A204.1 (cell line): ENCODE measurements at regions not wholly inside any gene's neighbourhood (a gene's known extent, or its start where the extent isn't known, plus 50 kb on each side); places are given as distances from the start of the nearest gene placed in this dataset.
"Not testable (repeated sequence)": the region's sequence is repeated elsewhere in the genome, so short reads cannot be mapped to it uniquely, and the experiment has no call there.

Experiments
- FAIRE-seq: peaks from 2 replicates; lab custom pipeline; 2012; peaks lifted over from hg19 to GRCh38; lab: Jason Lieb, UNC

- FAIRE-seq = no peak
These were observed 58.7 kb downstream of the EDN1 start for GRCh38 chr6:12348530-12349511.

- no peak for FAIRE-seq
These were observed 60.5 kb downstream of the EDN1 start for GRCh38 chr6:12350644-12351170.

GRCh38 chr6:12351672-12352071 is 61.5 kb downstream of the EDN1 start:
- no peak for FAIRE-seq

GRCh38 chr6:12353731-12354130 is 63.6 kb downstream of the EDN1 start:
- FAIRE-seq = no peak

DNA sequence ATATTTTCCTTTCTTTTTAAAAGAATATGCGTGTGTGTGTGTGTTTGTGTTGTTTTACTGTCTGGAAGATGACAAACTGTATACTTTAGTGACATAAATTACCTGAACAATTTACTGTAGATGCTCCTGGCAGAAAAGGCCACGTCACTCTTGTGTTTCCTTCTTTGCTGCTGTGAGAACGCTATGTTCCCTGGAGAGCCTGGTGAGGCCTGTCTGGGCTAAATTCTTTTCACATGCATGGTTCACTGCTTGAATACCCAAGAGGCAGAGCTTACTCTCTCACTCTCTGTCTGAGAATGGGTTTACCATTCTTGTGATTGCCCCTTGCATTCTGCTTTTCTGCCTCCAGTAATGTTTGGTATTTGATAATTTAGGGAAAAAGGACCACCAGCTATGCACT is 64.3 kb downstream of the EDN1 start:
- FAIRE-seq = no peak

GRCh38 chr6:12355354-12355753 is 65.2 kb downstream of the EDN1 start:
- FAIRE-seq = no peak

DNA sequence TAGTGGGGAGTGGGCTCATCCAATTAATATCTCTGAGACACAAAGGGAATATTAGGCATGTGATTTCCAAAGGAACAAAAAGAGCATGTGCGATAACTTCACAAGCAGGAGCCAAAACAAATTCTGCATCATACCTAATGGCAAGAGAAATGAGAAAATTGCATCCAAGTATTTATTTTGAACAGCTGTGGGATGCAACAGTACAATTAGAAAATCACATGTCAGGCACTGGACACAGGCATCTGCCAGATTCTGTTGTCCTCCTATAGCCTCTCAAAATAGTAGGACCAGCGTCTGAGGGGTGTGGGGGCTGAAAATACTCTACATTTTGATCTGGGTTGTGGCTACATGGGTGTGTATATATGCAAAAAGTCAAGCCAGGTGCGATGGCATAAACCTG is 66.3 kb downstream of the EDN1 start:
- no peak for FAIRE-seq

DNA sequence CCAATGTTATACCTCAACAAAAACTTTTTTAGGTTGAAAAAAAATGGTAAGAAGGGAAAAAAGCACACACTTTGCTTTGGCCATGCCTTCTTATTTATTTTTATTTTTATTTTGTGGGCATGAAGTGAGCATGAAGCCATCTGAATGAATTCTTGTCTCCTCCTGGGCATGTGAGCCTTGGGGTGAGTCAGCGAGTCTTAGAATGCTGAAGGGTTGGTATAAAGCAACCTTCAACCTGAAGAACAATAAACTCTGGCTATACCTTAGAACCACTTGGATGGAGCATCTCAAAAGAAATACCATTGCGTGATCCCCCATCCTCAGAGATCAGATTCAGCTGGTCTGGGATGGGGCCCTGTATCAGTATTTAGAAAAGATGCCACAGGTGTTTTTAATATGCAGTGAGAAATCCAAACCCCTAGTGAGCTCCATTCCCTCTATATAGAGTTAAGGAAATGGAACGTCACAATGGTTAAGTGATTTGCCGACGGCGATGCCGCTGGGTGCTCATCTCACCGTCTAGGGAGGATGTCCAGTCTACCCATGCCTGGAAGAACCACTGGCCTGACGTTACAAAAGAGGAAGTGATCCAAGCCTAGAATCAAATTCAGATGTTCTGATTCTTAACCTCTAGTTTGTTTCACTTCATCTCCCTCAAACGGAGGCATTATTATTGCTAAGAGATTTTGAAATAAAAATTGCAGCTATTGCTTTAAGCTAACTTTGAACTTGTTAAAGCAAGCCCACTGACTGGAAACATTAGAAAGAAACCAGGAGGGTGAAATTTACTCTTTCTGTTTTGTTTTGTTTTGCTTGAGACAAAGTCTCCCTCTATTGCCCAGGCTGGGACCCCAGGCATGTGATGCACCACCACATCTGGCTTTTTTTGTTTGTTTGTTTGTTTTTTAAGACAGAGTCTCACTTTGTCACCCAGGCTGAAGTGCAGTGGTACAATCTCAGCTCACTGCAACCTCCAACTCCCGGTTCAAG is 67.1 kb downstream of the EDN1 start:
- FAIRE-seq = no peak

GRCh38 chr6:12359036-12359435 is 68.9 kb downstream of the EDN1 start:
- FAIRE-seq = no peak

GRCh38 chr6:12361042-12361765 is 71.0 kb downstream of the EDN1 start:
- no peak for FAIRE-seq

- not testable (repeated sequence) for FAIRE-seq
These were observed 73.1 kb downstream of the EDN1 start for GRCh38 chr6:12363277-12363650.

GRCh38 chr6:12363651-12364381 is 73.7 kb downstream of the EDN1 start:
- FAIRE-seq = no peak

DNA sequence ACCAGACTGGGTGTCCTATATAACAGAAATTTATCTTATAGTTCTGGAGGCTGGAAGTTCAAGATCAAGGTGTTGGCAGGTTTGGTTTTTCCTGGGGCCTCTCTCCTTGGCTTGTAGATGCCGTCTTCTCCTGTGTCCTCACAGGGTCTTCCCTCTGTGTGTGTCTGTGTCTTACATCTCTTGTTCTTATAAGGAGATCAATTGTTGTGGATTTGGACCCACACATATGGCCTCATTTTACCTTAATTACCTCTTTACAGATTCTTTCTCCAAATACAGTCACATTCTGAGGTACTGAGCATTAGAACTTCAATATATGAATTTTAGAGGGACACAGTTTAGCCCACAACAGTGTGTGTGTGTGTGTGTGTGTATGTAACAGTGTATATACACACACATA is 74.5 kb downstream of the EDN1 start:
- FAIRE-seq = no peak

DNA sequence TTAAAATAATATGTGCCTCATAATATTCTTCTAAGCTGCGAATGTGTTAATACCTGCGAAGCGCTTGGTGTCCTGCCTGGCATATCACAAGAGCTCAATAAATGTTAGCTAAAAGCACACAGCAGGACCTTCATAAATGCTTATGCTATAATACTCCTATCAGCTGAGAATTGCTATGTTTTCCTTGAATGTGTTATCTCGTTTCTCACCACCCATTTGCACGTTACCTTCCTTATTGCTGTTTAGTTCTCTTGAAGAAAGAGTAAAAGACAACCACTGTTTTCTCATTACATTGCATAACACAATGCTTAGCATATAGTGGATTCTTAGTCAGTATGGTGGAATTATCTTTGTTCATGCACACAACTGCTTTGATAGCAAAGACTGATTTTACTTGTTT is 76.6 kb downstream of the EDN1 start:
- FAIRE-seq = no peak

GRCh38 chr6:12367412-12367811 is 77.3 kb downstream of the EDN1 start:
- no peak for FAIRE-seq

- FAIRE-seq = no peak
These were observed 79.2 kb downstream of the EDN1 start for GRCh38 chr6:12369355-12369754.

DNA sequence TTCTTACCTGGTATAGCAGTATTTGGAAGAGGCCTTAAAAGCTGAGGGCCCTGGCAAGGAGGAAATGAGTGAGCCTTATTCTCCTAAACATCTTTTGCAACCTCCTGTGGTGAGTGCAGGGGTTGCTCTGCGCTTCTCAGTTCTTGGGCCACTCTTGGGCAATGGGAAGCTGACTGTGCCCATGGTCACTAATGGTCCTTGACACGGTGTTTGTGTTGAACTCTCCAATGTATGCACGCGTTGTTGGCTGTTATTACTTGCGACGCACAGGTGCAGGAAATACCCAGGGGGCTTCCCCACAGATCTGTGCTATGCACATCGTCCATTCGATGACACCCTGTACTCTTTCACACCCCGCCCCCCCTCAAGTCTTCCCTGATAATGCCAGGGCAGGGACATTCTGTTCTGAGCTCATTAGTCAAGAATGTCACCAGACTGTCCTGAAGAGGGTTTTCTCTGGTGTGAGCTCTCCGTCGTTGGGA is 79.7 kb downstream of the EDN1 start:
- FAIRE-seq = no peak

GRCh38 chr6:12371151-12371550 is 81.0 kb downstream of the EDN1 start:
- FAIRE-seq = no peak

DNA sequence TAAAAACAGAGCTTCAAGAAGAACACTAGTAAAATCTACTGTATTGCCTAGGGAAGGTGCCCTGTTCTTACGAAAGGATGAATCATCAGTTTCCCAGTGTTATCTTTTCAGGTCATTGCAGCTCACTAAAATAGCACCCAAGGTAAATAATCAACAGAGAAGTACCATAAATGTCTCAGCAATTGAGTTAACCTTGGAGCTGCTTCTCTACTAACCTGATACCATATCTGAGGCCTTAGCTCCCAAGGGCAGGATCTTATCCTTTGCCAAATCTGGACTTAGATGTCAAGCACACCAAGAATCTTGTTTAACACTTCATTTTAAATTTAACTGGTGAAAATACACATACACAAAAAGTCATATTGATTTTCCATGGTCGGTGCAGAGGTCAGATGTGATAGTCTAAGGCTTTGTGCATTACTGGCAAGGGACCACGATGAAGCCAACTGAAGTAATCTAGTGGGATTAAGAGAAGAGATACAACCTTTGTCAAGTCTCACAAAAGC is 81.5 kb downstream of the EDN1 start:
- no peak for FAIRE-seq

- peak; percentile 75 for FAIRE-seq
These were observed 89.0 kb downstream of the EDN1 start for GRCh38 chr6:12379181-12379580.

DNA sequence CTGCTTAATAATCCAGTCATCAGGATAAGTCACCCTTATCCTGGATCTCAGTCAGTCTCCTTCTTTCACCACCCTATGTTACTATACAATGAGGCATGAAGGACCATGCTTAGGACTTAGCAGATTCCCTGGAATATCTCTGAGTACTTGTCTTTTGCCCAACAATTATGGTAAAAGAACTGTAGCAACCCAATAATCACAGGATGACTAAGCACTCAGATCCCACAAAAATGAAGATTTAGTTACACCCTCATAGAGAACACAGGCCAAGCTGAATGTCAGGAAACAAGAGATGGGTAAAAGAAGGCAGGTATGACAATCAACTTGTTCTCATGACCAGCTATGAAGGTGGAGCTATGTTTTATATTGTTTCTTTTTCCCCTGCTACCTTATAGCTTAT is 91.4 kb downstream of the EDN1 start:
- FAIRE-seq = no peak
